GM23338 (cell line): ENCODE measurements at regions not wholly inside any gene's neighbourhood (a gene's known extent, or its start where the extent isn't known, plus 50 kb on each side); places are given as distances from the start of the nearest gene placed in this dataset.

ENCODE experiments used
- CTCF ChIP-seq, 2 experiments: fragments of 200-600 bp in 1 of 2; sonication (generic) in 1 of 2; conservative IDR thresholded peaks; 2 replicates each; pipeline versions ENCODE4 v1.5.1 to v1.6.1; 2016 to 2017; ENCODE audit warnings: antibody characterized with exemption in 2 of 2, low read depth in 2 of 2, mild to moderate bottlenecking in 2 of 2, moderate library complexity in 1 of 2
- EZH2 ChIP-seq: fragments of 200-600 bp; sonication (generic); IDR thresholded peaks from one replicate; pipeline ENCODE4 v1.8.0; 2017; ENCODE audit warnings: antibody characterized with exemption, mild to moderate bottlenecking, low read depth; ENCODE audit not compliant: unreplicated experiment
- EZH2phosphoT487 ChIP-seq: fragments of 200-600 bp; sonication (generic); IDR thresholded peaks from one replicate; pipeline ENCODE4 v1.8.1; 2018; ENCODE audit warnings: antibody characterized with exemption; ENCODE audit not compliant: unreplicated experiment
- NANOG ChIP-seq: IDR thresholded peaks from 2 replicates; pipeline ENCODE4 v1.6.1; 2016; ENCODE audit warnings: antibody characterized with exemption, borderline replicate concordance
- POLR2AphosphoS5 ChIP-seq: IDR thresholded peaks from 2 replicates; pipeline ENCODE4 v1.6.1; 2016; ENCODE audit warnings: antibody characterized with exemption, low read depth

GRCh38 chr10:44619521-44619920, 234.6 kb upstream of the CXCL12 start:
- TF ChIP-seq CTCF (conservative IDR thresholded peaks at IDR 0.05; ENCODE audit: low read depth in 2 of 2) = no peak
- TF ChIP-seq NANOG = no peak
- no peak for TF ChIP-seq POLR2AphosphoS5
- no peak for TF ChIP-seq EZH2
- TF ChIP-seq EZH2phosphoT487 = no peak
